ENCODE measurements at regions not wholly inside any gene's neighbourhood (a gene's known extent, or its start where the extent isn't known, plus 50 kb on each side); places are given as distances from the start of the nearest gene placed in this dataset.
"Not testable (repeated sequence)": the region's sequence is repeated elsewhere in the genome, so short reads cannot be mapped to it uniquely, and the experiment has no call there.

GRCh38 chr6:85004361-85004995 is 240.1 kb upstream of the TBX18 start:
- no peak for DNase-seq

GRCh38 chr6:85002847-85003246 is 238.4 kb upstream of the TBX18 start:
- no peak for DNase-seq

- DNase-seq: no peak
Measured at GRCh38 chr6:85000001-85000400, 235.6 kb upstream of the TBX18 start.

DNA sequence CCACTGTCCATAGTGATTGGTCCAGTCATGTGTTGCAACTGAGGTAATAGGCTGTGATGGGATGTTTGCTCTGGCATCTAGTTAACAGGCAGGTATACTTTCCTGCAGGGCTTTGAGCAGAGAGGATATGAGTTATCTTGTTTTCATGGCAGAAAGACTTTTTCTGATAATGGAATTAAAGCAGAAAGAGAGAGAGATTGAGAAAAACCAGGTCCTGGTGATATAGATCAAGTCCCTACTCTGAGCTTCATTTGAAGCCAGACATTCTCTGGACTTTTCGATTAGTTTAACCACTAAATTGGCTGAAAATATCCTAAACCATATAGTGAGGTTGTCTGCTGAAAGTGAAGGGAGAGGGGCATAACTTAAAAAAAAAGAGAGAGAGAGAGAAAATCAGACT is 233.8 kb upstream of the TBX18 start:
- DNase-seq: no peak

DNA sequence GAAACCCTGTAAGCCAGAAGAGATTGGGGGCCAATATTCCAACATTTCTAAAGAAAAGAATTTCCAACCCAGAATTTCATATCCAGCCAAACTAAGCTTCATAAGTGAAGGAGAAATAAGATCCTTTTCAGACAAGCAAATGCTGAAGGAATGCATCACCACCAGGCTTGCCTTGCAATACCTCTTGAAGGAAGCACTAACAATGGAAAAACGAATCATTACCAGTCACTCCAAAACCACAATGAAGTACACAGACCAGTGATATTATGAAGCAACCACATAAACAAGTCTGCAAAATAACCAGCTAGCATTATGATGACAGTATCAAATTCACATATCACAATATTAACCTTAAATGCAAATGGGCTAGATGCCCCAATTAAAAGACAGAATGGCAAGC is 224.4 kb upstream of the TBX18 start:
- DNase-seq: not testable (repeated sequence)

GRCh38 chr6:84985490-84985889 is 221.1 kb upstream of the TBX18 start:
- DNase-seq: not testable (repeated sequence)

GRCh38 chr6:84979541-84979940 is 215.1 kb upstream of the TBX18 start:
- DNase-seq: no peak

DNA sequence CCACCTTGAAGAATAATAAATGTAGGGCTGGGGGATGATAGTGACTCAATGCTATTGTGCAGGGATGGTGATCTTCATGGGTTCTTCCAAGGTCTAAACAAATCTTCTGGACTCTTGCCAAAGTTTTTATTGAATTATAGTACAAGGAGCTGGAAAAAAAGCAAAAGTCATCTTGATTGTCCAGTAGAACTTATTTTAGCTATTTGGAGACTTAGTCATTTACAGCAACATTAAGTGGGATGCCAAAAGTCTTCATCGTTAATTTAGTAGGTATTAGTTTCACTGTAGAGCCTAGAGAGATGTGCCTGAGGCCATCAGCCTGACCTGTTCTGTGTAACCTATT is 212.9 kb upstream of the TBX18 start:
- no peak for DNase-seq

- no peak for DNase-seq
Measured at GRCh38 chr6:84976526-84977362, 212.3 kb upstream of the TBX18 start.

DNA sequence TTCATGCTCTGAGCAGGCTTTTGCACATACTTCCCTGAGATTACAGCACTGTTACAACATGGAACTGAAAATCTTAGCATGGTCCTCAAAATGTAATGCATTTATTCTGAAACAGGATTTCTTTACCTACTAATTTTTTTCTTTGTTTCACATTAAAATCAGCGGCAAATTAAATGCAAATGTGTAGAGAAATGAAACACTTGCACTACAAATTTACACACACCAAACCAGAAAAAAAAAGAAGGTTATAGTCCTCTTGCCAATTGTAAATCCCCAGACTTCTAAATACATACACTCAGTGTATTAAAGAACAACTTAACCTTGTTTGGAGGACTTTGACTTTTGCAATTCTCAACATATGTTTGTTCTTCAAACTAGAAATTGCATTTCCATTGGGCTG is 210.9 kb upstream of the TBX18 start:
- no peak for DNase-seq

DNA sequence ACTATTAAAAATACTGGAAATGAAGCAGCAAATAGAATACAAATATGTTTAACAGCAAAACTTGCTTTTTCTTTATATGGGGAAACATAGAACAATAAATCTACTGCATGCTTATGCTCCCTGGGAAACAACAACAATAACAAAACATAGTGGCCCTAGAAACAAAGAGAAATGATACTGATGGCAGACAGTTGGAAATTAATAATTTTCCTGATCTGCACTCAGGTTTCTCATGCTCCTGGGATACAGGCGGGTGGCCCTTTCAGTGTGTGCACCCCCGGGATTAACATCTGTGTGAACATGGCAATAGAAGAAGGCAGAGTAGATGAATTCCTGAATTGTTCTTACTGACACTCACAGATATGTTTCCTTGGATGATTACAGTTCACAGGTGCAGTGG is 209.2 kb upstream of the TBX18 start:
- no peak for DNase-seq

- DNase-seq: no peak
Measured at GRCh38 chr6:84967965-84968364, 203.6 kb upstream of the TBX18 start.

- DNase-seq: no peak
Measured at GRCh38 chr6:84967389-84967788, 203.0 kb upstream of the TBX18 start.

DNA sequence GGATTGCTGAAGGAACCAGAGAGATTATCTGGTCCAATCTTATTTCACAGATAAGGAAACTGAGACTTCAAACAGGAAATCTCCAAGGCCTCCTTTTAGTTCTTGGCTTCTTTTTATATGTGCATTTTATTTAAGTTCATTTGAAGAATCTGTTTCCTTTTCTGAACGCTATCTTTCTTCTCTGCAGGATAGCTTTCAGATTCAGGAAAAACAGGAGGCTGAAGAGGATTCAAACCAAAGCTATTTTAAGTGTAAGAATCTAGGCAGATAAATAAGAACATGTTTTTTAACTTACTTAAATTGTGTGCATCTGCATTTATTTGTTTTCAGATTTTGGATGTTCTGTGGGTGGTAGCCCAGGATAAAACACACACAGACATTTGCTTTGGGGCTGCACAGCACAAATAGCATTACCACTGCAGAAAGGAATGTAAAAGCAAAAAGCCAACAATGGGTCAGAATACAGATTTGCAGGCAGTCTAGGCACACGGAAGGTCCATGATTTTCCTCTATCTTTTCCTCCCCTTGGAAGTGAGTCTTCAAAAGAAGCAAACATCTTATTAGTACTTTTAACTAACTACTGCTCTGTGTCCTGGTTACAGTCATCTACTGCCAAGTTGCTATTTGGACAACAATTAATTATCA is 188.8 kb upstream of the TBX18 start:
- no peak for DNase-seq

GRCh38 chr6:84944926-84945325 is 180.5 kb upstream of the TBX18 start:
- DNase-seq: not testable (repeated sequence)

DNA sequence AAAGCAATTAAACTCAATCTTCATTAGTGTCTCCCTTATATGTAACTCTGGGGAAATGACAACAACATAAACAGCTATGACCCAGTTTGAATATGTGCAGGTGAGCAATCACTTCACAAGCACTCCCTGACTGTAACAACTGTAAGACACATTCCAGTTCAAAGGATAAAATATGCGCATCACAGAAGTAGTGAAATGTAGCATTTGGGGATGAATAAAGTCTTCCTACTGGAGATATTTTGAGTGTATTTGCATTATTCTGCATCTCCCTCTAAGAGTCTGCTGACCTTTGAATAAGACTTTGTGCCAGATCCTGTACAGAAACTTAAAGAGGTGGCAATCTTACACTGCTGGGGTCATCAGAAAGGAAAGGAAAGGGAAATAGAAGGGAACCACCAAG is 179.5 kb upstream of the TBX18 start:
- DNase-seq: no peak

DNA sequence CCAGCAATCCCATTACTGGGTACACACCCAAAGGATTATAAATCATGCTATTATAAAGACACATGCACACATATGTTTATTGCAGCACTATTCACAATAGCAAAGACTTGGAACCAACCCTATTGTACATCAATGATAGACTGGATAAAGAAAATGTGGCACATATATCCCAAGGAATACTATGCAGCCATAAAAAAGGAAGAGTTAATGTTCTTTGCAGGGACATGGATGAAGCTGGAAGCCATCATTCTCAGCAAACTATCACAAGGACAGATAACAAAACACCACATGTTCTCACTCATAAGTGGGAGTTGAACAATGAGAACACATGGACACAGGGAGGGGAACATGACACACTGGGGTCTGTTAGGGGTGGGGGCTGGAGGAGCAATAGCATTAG is 177.2 kb upstream of the TBX18 start:
- not testable (repeated sequence) for DNase-seq

GRCh38 chr6:84929212-84929611 is 164.8 kb upstream of the TBX18 start:
- DNase-seq: no peak

- no peak for DNase-seq
Measured at GRCh38 chr6:84927551-84927950, 163.2 kb upstream of the TBX18 start.

DNA sequence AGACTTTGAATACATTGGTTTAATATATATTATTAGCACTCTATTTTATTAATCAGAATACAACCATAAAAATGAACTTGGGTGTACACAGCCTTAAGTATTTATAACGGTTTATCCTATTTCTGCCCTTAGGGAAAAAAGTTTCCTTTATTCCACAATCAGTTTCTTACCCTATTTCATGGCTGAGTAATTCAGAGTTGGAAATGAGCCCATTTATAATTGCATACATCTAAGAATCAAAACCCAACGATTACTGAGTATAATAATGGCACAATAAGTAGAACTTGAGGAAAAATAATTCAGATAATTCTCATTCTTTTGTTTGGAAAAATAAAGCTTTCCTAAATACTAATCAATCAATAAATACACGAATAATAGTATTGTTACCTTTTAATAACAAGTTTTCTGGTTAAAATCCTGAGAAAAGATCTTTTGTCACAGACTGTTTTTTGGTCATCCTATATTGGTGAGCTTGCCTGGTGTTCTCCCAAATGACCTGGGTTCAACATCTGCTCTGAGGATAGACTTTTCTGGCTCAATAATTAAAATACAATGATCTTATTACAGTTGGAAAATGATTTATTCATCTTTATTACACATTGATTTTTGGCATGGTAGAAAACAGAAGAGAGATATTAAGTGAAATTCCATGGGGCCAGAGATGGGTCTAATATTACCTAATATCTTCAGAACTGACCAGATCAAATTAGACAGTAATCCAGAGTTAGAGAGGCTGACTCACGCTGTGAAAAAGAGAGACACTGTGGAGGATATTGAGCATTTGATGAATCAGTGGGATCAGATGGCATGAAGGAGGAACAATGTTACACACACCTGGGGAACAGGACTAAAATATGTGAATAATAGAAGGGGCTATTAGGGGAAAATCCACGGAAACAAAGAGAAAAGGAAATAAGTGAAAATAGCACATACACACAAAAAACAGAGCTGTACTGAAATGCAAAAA is 162.1 kb upstream of the TBX18 start:
- DNase-seq: no peak

DNA sequence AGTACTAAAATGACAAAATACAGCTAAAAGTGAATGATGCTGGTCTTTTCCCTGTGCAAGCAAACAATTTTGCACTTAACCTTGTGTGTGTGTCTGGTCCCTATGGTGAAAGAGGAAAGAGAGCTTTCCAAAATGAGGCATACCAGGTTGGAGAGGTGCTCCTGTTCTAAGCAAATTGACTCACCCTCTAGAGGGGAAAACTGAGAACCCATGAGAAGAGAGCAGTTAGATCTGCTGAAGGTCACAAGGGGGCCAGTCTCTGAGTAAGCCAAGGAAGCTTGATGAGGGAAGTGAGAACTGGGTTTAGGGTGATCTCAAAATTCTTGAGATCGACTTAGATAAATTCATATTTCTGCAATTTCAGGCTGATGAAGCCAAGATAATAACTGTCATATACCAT is 157.5 kb upstream of the TBX18 start:
- no peak for DNase-seq

DNA sequence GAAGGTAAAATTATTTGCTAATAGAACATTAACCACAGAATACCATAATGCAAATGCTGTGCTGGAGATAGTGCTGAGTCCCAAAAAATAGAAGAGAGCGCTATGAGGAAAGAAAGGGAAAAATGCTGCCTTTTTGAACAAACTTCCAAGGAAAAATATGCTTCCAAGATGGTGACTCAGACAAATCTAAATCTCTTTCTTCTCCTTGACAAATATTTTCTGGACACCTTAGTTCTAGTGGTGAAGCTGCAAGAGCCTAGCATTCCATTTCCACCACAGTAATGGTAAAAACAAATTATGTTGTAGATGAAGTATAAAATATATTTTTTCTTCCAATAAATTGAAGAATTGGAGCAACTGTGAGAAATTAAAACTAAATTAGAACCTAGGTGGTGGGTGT is 155.6 kb upstream of the TBX18 start:
- no peak for DNase-seq

DNA sequence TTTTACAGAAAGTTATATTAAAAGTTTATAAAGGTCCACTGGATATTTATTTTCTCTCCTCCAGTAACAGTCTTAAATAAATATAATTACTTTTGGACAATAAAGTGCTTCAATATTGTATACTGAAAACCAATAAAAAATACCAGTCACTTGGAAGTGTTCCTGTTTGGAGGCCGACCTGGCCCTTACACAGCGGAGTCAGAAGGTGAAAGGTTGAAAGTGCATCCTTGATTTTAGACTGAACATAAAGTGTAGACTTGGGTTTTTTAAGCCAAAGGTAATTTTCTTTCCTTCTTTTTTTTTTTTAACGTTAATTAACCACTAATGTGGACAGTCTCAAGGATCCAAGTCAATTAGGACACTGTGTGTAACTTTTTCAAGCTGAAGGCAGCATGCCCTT is 152.3 kb upstream of the TBX18 start:
- no peak for DNase-seq

Measured in CD4-positive, alpha-beta T cell treated with Interleukin-10 for 1 hour (primary cell).